Neural progenitor cell (in vitro differentiated cells): ENCODE measurements at regions not wholly inside any gene's neighbourhood (a gene's known extent, or its start where the extent isn't known, plus 50 kb on each side); places are given as distances from the start of the nearest gene placed in this dataset.

ENCODE experiments used
- EZH2 ChIP-seq: fragments of 200-600 bp; sonication (generic); IDR thresholded peaks from 2 replicates; pipeline ENCODE4 v1.6.1; 2017; ENCODE audit warnings: antibody characterized with exemption, mild to moderate bottlenecking, moderate library complexity
- EZH2phosphoT487 ChIP-seq: fragments of 200-600 bp; sonication (generic); IDR thresholded peaks from 2 replicates; pipeline ENCODE4 v1.6.1; 2017; ENCODE audit warnings: antibody characterized with exemption

DNA sequence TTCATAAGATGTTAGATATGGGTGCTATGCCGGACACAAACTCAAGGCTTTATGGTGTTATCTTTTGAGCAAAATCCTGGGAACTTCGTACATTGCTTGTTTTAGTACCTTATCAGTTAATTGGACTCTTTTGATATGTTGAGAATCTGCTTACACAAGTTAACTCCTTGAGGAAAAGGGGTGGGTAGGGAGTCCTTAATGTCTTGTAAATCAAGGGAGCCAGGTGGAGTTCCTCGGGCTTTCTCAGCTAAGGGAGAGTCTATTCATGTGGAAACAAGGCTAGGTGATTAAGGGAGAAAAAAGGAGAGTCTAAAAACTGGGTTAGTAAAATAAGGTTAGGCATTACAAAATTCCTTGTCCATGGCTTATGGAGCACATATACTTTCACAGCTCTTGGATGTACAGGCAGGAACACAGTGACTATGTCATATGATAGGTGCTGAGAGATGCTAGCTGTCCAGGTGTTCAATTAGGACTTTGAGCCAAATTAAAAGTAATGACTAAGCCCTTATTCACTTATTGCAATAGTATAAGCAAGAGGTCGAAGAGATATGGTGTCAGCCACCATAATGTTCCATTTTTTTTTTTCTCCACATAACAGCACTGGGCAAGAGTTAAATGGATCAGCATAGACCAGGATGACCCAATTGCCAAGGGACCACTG is 59.5 kb upstream of the DYNAP start:
- TF ChIP-seq EZH2phosphoT487 = no peak
- no peak for TF ChIP-seq EZH2
